HG03159 (cell line): ENCODE measurements at regions not wholly inside any gene's neighbourhood (a gene's known extent, or its start where the extent isn't known, plus 50 kb on each side); places are given as distances from the start of the nearest gene placed in this dataset.
"Not testable (repeated sequence)": the region's sequence is repeated elsewhere in the genome, so short reads cannot be mapped to it uniquely, and the experiment has no call there.

Experiments used
- ATAC-seq: cut with Tn5 transposase; IDR thresholded peaks from one replicate; pipeline ENCODE4 v1.9.1; 2021; ENCODE audit warnings: mild to moderate bottlenecking, moderate library complexity; ENCODE audit not compliant: unreplicated experiment

DNA sequence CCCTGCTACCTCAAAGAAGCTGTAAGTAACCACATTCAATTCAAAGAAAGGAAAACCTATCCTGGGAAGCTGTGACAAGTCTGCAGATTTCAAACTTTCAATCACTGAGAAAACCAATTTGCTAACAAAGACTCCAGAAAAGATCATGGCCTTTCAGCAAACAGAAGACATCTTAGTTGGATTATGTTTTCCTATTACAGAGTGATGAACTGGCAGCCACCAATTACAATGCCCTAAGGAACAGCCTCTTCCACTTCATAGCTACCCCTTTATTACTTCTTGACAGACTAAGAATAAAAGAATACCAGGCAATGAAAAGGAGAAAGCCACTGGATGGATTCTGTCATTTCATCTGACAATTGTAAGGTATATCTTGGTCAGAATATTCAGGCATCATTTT is 128.2 kb upstream of the RASEF start:
- ATAC-seq = no peak

DNA sequence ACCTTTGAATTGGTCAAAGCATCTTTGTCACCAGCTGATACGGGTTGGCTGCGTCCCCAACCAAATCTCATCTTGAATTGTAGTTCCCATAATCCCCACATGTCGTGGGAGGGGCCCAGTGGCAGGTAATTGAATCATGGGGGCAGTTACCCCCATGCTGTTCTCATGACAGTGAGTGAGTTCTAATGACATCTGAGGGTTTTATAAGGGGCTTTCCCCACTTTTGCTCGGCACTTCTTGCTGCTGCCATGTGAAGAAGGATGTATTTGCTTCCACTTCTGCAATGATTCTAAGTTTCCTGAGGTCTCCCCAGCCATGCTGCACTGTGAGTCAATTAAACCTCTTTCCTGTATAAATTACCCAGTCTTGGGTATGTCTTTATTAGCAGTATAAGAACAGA is 126.1 kb upstream of the RASEF start:
- ATAC-seq = not testable (repeated sequence)

DNA sequence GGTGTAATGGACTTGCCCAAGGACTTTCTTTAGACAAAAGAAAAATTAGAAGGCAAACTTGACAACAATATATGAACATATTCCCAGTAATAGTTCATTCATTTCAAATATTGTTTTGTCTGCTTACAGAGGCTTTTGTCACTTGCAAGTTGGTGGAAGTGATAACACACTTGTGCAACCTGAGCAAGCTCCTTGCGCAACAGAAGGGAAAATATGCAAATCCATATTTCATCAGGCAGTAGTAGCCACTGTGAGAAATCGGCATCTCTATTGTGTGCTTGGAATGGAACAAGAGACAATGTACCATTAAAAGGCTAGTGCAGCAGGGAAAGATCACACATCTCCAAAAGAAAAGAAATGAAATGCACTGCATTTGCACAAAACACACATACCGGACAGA is 125.3 kb upstream of the RASEF start:
- no peak for ATAC-seq

DNA sequence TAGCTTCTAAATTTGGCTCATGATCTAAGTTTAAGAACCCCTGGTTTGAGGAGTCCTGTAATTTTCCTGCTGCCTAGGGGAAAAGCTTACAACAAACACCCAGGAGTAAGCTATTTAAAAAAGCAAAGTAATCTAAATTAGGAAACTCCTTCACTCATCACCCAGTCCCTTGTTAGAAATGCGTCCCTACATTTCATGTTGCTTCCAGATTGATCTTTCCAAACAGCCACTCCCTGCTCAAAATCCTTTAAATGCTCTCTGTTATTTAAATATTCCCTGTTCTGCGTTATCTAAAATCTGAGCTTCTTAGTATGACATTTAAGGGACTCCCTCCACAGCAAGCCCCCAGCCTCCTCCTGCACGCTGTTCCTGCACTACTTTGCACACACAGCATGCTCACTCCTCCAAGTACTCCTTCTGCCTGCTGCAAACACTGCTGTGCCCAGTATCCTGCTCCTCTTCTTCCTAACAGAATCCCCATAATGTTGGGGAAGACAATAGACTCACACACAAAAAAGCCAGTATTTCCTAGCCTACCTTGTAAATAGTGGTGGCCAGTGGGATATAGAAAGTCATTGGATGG is 123.3 kb upstream of the RASEF start:
- no peak for ATAC-seq

DNA sequence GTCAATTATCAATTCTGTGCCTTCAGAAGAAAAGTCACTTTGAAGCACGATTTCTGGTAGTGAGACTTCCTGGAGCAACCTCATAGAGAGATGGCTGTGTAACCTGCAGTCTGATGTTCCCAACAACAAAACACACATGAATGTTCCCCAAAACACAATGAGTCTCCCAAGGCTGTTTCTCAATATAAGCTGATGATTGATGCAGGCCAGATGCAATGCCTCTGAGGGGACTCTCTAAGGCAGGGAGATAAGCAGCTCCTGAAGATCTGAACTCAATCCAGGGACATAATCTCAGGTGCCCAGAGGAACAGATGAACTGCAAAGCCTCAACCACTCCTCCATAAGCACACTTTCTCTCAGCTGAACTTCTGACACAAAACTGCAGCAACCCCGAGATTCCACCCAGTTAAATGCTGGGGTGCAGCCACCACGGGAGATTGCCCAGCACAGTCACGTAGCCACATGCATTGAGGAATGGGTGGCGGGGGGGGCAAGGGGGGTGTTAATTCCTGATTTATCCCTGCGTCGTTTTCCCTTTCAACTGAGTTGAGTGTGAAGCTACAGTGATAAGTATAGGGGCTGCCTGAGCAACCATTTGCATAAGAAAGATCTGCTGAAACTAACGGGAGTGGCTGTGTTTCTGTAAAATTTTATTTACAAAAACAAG is 122.7 kb upstream of the RASEF start:
- no peak for ATAC-seq

DNA sequence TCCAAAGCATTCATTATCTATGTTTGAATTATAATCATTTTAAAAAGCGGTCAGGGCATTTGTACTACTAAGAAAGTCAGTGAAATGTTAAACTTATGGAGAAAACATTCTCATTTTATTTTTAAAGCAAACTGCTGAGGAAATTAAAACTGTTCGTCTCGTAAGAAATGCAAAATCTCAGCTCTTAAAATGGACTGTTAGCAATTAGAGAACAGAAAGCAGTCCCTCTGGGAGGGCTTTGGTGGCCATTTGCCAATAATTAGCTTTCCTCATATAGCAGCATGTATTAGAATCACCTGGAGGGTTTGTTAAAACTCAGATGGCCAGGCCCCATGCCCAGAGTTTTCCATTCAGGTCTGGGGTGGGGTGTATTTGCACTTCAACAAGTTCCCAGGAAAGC is 120.7 kb upstream of the RASEF start:
- ATAC-seq = no peak

DNA sequence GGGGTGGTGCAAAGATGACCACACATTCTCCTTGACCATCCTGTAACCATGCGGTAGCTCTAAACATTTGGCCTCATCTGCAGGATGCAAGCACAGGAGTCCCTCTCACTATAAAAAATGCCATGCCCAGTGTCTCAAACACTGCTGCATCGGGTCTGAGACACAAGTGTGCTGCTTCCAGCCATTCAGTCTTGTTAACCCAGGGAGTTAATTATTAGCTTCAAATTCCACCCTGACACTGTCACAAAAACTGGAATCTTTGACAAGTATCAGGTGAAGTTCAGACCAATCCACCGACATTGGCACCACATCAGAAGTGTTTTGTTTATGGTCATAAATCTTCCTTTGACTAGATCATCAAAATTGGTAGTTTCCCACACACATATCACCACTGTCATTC is 119.1 kb upstream of the RASEF start:
- ATAC-seq = no peak

DNA sequence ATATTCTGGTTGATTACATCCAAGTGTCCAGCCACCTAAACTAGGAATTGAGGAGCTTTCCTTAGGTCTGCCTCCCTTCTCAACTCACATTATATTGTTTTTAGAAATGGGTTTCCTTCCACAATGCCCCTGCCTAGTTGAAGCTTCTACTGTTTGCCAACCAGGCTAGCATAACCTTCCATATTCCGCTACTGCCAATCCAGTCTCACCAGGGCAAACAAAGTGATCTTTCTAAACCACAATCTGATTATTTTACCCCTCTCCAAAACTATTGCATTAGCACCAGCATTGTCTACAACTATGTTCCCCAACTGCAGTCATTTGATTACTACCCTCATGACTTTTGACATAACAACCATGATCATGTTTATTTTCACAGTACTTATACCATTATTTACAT is 115.8 kb upstream of the RASEF start:
- ATAC-seq = no peak

DNA sequence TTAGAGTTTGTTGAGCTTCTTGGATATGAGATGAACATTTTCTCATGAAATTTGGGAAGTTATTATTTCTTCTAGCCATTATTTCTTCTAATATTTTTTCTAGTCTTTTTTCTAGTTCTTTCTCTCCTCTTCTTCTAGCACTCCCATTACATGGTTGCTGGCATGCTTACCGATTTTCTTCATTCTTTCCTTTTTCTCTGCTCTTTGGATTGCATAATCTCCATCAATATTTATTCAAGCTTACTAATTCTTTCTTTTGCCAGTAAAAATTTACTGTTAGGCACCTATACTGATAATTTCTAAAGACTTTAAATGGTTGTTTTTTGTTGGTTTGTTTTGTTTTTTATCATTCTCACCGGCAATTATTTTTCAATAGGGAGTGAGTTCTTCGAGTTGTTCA is 114.8 kb upstream of the RASEF start:
- no peak for ATAC-seq

DNA sequence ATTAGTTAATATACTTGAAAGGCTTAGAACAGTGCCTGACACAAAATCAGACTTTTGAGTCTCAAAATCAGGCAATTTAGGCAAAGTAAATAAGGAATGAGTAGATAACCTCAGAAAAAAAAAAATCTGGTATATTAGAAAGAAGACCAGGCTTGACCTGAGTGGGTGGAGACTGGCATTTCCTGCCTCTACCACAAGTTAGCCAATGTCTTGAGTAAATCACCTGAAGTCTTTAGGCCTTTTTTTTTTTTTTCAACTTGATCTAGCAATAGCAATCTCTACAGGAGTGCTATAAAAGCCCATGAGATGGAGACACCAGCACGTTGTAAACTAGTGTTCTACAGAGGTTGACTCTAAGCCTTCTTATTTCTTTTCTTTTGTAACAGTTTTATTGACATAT is 104.2 kb upstream of the RASEF start:
- no peak for ATAC-seq

DNA sequence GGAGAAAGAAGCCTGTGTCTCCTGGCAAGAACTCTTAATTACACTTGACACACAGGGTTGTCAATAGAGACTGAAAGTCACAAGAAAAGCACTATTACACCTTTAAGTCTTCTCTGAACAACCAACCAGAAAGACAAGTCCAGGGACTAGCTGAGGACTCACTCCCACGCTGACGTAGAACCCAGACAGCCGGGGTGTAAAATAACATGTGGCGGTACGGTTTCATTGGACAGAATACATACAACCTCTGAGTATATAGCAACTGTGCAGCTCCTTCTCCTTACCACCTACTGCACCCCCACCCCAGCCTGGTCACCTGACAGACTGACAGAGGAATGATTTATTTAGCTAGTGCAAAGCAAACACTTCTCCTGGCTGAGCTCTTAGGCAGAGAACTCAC is 103.4 kb upstream of the RASEF start:
- no peak for ATAC-seq

DNA sequence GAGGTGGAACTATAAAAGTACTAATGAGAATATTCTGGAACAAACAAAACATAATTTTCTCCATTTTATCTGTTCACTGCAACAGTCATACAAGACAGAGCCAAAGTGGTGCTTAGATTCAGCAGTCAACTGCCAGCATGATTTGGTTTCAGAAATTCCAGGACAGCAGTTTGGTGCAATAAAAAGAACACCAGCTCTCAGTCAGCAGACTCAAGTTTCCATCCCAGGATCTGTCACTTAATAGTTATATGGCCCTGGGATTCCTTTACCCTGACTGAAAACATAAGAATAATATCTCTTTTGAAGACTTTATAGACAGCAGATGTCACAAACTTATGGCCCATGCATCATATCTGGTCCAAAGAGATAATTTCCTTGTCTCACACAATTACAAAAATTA is 92.8 kb upstream of the RASEF start:
- no peak for ATAC-seq

DNA sequence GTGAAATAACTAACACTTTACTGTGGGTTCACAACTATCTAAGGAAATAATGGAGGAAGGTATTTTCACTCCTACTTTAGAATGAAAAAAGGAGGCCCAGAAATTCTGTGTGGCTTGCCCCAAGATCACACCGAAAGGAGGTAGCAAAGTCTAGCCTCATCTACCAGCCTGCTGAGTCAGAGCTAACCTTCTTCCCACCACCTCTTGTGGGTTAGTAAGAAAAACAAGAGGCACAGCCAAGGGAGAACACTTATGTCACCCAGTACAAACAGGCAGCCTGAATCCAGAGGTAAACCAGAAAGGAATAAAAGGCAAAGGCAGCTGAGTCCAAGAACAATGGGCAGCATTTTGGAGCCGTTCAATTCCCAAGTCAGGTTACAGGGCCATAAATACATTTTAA is 91.9 kb upstream of the RASEF start:
- no peak for ATAC-seq

DNA sequence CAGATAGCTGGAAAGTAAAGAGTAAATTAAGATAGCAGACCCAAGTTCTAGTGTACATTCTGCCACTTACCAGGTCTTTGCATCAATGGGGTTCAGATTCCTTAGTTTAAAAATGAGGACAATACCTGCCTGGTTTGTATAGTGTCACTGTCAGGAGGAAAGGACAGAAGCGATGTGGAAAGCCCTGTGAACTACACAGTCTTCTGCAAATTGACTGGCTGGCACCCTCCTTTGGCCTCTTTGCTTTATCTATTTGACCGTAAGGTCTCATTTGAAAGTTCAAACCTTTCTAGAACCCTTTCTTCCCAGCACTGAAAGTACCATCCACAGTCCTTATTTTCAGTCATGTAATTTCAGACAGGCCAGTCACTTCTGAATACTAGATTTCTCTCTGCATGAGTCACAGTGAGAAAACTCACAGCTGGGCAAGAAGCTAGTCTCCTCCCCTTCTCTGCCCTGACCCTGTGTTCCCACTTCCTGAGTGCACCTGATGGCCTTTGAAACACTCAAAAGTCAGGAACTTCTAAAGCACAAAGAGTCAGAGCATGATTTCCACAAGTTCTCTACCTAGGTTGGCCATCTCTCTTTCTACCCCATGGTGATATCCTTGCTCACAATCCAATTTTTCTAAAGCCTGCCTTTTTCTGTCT is 91.3 kb upstream of the RASEF start:
- peak; percentile 95 for ATAC-seq

DNA sequence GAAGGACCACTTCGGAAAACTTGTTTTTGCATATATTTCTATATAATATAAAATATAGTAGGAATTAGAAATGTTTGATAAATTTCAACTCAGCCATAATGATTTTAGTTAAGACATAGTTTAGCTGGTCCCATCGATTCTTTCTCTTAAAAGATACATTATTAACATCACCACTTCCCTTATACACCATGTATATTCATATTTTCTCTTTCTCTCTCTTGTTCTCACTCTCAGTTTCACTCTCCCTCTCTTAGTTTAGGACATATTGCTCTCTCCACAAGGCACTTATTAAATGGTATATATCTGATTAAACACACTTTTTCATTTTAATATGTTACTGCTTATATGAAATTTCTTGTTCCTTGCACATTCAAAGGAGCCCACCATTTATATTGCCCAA is 90.1 kb upstream of the RASEF start:
- ATAC-seq = peak; percentile 48

DNA sequence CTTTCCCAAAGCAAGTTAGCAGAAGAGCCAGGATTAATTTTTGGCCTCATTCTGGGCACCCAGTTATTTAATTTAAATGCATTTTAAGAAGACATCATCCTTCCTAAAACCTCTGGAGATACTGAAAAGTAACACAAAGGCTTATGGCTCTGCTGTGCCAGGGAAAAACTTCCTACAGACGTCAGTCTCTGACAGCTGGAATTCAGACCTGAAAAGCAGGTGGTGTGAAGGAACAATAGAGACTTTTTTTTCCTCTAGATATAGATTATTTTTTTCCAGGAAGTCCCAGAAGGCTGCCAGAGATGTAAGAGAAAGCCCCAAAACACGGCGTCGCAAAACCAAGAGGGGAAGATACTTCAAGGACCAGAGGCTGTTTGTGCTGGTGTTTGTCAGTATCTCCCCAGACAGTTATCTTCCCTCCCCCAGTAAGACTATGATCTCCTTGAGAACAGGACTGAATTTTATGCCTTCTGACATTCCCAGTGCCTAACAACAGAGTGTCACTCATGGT is 88.7 kb upstream of the RASEF start:
- no peak for ATAC-seq

DNA sequence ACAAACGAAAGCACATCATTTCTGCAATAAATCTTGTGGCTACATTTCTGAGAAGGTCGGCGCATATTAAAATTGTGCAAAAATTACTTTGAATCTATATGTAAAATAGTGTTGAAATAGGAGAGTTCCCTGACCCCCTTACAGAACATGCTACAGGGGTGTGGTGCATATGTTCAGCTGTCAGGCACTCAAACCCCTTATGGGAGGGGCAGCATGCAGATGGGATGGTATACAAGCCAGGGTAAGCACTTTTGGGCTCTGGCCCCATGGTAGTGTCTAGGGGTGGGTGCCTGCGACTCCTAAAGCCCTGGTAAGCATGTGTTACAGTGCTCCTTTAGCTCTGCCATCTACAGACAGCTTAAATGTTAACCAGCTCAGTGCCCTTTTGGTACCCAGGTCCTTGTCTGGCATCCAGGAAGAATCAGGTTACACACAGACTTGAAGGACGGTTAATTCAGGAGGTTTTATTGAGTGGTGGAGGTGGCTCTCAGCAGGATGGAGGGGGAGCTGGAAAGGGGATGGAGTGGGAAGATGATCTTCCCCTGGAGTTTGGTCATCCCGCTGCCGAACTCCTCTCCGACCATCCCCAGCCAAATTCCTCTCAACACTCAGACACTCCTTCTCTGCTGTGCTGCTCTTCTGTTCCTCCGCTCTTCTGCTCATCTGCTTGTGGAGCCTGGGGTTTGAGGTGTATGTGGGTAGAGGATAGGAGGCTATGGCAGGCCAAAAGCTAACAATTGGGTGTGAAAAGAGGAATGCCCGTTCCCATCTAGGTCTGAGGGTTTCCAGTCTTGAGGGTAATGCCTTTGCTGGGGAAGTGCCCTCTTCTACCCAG is 84.6 kb upstream of the RASEF start:
- ATAC-seq = no peak

DNA sequence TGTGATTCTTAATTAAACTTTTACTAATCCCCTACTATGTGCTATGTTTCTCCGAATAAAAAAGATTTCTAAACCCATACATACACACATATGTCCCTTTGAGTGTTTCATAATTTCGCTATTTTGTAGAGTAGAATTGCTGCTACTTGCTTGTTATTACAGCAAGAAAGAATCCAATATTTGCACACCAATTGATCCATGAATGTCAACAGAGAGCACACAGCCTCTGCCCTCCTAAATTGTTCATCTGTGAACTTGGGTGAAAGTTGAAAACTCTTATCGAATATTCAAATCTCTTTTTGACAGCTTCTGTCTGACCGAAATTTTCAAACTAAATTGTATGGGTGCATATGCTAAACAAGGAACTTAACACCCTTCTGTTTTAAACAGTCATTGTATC is 83.4 kb upstream of the RASEF start:
- no peak for ATAC-seq

DNA sequence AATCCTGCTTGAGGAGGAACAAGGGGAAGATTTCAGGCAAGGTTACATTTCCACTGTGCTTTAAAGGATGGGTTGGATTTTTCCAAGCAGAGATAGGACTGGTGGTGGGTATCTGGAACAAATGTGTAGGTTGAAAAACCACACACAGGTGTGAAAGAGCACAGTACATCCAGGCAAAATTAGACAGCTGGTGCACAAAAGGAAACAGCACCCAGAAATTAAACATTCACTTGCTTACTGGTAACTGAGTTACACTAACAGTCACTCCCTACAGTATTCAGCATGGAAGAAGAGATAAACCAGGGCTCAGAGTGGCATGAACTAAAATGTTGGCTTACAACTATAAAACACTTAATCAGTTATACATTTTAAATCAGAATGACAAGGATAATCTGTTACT is 81.5 kb upstream of the RASEF start:
- ATAC-seq = no peak

DNA sequence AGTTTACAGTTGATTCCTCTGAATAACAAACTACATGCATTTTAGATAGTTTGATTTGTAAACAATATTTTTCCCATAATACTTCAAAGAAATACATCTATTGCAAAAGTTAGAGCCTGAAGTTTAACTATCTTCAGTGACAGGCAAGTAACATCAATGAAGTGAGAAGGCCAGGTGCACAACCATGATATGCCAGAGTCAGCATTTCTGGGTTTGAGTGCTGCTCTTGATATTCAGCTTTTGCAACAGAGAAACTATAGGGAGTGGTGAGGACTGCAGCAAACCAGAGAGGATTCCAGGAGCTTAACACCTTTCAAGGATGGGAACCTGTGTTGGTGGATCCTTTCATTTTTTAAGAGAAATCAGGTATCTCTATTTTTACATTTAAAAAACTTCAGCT is 79.4 kb upstream of the RASEF start:
- no peak for ATAC-seq

DNA sequence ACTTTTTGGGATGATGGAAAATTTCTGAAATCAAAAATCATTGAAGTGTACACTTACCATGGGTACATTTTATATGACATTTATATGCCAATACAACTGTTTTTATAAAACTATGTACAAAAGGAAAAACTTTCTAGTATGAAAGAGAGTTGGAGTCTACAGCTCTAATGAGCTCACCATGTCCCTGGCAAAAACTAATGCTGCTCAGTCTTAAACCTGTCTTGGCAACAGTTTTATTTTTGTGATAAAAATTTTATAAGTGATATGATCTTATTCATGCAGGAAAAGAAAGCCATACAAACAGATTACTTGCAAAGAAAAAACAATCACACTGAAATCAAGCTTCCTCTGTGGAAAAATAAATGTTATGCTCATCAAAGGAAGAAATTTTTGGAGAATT is 78.9 kb upstream of the RASEF start:
- ATAC-seq = no peak

DNA sequence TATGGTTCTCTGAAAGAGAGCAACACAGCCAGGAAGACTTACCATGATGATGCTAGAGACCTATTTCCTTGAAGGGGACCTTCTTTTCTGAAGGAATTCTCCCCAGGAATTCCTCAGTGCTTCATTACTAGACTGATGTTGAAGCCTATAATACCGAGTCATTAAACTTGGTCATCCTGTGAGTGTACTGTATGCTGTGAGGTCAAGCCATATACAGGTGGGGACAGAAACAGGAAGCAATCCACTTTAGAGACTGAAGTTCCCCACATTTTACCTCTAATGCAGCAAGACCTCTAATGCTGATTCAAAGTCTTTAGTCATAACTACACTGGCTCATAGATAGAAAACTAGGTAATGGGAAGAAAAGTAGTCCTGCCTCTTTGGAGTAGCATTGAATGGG is 77.1 kb upstream of the RASEF start:
- no peak for ATAC-seq
